Pulmonary artery endothelial cell (primary cell): ENCODE measurements at regions not wholly inside any gene's neighbourhood (a gene's known extent, or its start where the extent isn't known, plus 50 kb on each side); places are given as distances from the start of the nearest gene placed in this dataset.
"Not testable (repeated sequence)": the region's sequence is repeated elsewhere in the genome, so short reads cannot be mapped to it uniquely, and the experiment has no call there.

ENCODE experiments used
- DNase-seq: peaks from one replicate; pipeline ENCODE4 v3.0.0-alpha.2; 2011; ENCODE audit warnings: low read depth, low spot score

GRCh38 chr6:154629127-154629526, 104.1 kb upstream of the SCAF8 start:
- no peak for DNase-seq

- DNase-seq, result peak; percentile 85
Observed at GRCh38 chr6:154632119-154632518, 101.1 kb upstream of the SCAF8 start.

- DNase-seq, result no peak
Observed at GRCh38 chr6:154637392-154637791, 95.8 kb upstream of the SCAF8 start.

- peak; percentile 64 for DNase-seq
Observed at GRCh38 chr6:154638369-154638768, 94.8 kb upstream of the SCAF8 start.

GRCh38 chr6:154639196-154639595, 94.0 kb upstream of the SCAF8 start:
- not testable (repeated sequence) for DNase-seq

GRCh38 chr6:154648188-154648887, 84.9 kb upstream of the SCAF8 start:
- no peak for DNase-seq

GRCh38 chr6:154648888-154649205, 84.4 kb upstream of the SCAF8 start:
- DNase-seq, result no peak

GRCh38 chr6:154649721-154650120, 83.5 kb upstream of the SCAF8 start:
- DNase-seq, result no peak

GRCh38 chr6:154650351-154650750, 82.9 kb upstream of the SCAF8 start:
- no peak for DNase-seq

- DNase-seq, result no peak
Observed at GRCh38 chr6:154651656-154652055, 81.6 kb upstream of the SCAF8 start.

- DNase-seq, result no peak
Observed at GRCh38 chr6:154653385-154653784, 79.8 kb upstream of the SCAF8 start.

GRCh38 chr6:154653853-154654252, 79.4 kb upstream of the SCAF8 start:
- DNase-seq, result peak; percentile 97

- DNase-seq, result no peak
Observed at GRCh38 chr6:154656660-154657059, 76.6 kb upstream of the SCAF8 start.

GRCh38 chr6:154661768-154662167, 71.4 kb upstream of the SCAF8 start:
- peak; percentile 73 for DNase-seq

- DNase-seq, result no peak
Observed at GRCh38 chr6:154664287-154664686, 68.9 kb upstream of the SCAF8 start.

GRCh38 chr6:154668156-154668555, 65.1 kb upstream of the SCAF8 start:
- no peak for DNase-seq

GRCh38 chr6:154672086-154672485, 61.1 kb upstream of the SCAF8 start:
- DNase-seq, result no peak

- DNase-seq, result no peak
Observed at GRCh38 chr6:154673919-154674318, 59.3 kb upstream of the SCAF8 start.

- DNase-seq, result peak; percentile 91
Observed at GRCh38 chr6:154675602-154676088, 57.6 kb upstream of the SCAF8 start.

- DNase-seq, result no peak
Observed at GRCh38 chr6:154682633-154683125, 50.5 kb upstream of the SCAF8 start.
